CD4-positive, alpha-beta T cell treated with Interleukin-4 for 1 hour (primary cell): ENCODE measurements at regions not wholly inside any gene's neighbourhood (a gene's known extent, or its start where the extent isn't known, plus 50 kb on each side); places are given as distances from the start of the nearest gene placed in this dataset.
A peak's percentile ranks its signal among the peaks of the same experiment; 100 is the strongest.
"Not testable (repeated sequence)": the region's sequence is repeated elsewhere in the genome, so short reads cannot be mapped to it uniquely, and the experiment has no call there.

Experiments used
- DNase-seq, 2 donors: peaks; one replicate each; pipeline ENCODE4 v3.0.0-alpha.2; 2020 to 2022

DNA sequence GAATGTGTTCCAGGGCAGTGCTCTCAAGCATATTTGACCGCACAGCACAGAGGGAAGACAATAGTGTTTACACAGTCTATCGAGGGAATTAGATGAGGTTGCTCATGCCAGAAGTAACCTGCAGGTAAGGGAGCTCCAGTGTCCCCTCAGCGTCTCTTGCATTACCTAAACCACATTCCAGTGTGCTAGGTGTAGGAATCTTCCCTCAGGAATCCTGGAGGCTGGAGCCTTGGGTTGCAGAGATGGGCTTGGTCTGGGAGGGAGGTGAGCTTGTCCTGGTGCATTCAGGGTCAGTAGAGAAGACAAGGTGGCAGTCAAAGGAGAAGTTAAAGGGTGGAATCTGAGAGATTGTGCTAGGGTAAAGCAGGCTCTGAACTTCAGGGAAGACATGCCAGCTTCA is 56.3 kb downstream of the SOX14 start:
- no peak for DNase-seq

DNA sequence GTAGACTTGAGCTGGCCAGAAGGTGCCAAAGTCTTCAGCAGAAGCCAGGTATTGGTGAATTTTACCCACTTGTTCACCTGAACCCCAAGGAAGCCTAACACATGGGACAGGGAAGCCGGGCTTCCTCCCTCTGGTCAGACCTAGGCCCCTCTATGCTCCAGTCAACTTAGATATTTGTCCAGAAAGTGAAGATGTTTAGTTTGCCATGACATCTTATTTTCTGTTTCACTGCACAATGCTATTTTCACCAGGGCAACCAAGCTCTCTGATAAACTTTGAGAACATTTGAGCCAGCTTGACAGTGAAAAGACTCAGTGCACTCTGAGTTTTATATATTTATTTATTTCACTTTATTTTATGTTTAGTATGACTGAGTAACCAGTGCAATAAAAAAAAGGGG is 71.0 kb downstream of the SOX14 start:
- no peak for DNase-seq

DNA sequence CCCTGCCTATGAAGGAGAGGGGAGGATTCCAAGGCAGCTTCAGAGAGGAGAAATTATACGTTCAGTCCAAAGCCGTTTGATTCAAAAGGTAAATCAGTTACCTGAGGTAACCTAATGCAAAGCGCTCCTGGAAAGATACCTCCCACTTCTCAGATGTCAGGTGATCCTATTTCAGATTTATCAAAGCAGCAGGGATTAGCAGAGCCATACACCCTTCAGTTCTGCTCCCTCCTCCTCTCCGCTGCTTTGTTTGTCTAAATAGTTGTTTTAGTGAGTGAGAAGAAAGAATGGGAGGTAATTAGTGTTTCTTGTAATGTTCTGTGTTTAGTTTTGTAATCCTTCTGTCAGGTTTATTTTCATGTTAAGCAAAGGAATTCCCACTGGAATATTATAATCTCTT is 81.1 kb downstream of the SOX14 start:
- DNase-seq = no peak

DNA sequence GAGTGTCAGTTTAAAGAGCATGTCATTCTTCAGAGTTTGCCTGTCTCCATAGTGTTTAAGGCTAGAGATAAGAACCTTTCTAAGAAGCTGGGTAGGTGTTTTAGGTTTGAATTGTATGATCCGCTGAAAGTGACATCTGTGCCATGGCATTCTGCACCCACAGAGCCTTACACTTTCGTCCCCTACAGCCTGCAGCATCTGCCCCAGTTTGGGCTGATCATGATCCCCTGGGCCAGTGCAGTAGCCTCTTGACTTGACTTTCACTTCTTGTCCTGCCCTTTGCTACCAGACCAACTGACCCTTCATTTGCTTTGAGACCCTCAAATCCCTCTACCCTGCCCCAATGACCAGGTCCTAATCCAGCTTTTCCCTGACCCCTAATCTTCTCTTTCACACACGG is 81.6 kb downstream of the SOX14 start:
- DNase-seq = no peak

- no peak for DNase-seq
Measured at GRCh38 chr3:137852391-137852830, 88.3 kb downstream of the SOX14 start.

DNA sequence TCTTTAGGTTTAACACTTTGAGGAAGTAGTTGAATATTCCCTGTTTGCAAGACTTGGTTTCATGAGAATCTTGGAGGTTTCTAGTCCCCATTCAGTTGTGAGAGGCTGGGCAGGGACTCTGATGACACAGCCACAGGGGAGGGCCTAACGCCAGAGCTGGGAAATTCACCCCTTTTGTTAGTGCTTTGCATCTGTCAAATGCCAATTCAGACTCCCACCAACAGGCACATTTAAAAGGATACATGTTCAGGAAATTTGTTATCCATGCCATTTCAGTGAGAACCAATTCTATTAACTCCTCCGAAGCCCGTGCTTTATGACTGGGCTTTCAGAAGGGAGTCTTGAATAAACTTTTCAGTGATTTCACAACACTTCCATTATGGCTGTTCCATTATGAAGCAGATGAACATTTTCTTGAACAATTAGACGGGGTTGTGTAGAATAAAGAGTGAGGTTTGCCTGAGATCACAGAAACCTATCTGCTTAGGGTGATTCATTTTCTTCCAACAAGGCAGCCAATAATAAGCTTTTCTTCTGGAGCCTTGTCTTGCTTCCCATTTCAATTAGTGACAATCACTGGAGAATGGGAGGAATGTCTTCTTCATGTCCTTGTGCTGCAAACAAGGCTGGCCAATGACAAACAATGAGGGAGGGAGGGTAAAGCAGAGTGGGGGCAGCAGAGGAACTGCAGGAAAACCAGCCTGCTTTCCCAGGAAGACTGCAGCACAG is 90.6 kb downstream of the SOX14 start:
- no peak for DNase-seq

DNA sequence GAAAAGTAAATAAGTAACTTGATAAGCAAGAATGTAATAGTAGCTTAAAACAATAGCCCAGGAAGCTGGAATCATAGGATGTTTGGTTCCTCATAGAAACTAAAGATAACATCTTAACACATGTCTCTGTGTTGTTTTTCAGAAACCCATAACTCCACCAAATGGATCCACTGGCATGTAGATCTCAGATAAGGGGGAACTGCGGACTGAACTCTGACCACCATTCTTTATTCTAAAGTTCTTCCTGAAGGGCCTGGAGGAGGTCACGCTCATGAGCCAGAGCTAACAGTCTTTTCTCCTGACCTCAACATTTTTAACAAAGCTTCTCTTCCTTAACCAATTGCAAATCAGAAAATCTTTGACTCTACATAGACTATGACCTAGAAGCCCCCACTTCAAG is 101.9 kb downstream of the SOX14 start:
- no peak for DNase-seq

GRCh38 chr3:137866933-137867332 is 102.8 kb downstream of the SOX14 start:
- DNase-seq = no peak

- no peak for DNase-seq
Measured at GRCh38 chr3:137867611-137868010, 103.5 kb downstream of the SOX14 start.

GRCh38 chr3:137869022-137869421 is 104.9 kb downstream of the SOX14 start:
- no peak for DNase-seq

DNA sequence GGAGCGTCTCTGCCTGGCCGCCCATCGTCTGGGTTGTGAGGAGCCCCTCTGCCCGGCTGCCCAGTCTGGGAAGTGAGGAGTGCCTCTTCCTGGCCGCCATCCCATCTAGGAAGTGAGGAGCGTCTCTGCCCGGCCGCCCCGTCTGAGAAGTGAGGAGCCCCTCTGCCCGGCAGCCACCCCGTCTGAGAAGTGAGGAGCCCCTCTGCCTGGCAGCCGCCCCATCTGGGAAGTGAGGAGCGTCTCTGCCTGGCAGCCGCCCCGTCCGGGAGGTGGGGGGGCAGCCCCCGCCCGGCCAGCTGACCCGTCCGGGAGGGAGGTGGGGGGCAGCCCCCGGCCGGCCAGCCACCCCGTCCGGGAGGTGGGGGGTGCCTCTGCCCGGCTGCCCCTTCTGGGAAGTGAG is 108.5 kb downstream of the SOX14 start:
- not testable (repeated sequence) for DNase-seq

GRCh38 chr3:137896842-137897241 is 113.1 kb upstream of the CLDN18 start:
- DNase-seq = not testable (repeated sequence)

DNA sequence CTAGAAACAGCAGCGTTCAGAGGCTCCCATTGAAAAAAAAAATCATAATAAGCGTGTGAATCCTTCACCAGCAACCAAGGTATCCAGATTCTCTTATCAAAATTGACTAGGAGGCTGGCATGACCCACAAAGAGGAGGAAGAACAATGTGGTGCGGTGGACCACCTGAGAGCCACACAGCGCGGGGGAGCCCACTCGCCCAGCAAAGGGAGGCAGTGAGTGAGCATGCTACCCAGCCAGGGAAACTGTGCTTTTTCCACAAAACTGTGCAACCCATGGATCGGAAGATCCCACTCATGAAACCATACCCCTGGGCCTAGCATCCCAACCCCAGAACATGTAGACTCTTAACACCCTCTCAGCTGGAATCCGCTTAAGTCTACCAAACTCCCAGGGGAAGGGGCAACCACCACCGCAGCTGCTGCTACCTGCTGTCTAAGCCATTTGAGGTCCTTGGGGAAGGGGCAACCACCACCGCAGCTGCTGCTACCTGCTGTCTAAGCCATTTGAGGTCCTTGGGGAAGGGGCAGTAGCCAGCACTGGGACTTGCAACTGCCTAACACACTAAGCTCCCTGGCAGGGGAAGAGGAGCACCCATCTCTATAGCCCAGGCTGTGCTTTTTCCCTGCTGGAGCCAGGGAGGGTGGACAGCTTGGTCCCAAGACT is 102.8 kb upstream of the CLDN18 start:
- DNase-seq = no peak

- DNase-seq = no peak
Measured at GRCh38 chr3:137924628-137925027, 85.3 kb upstream of the CLDN18 start.

- no peak for DNase-seq
Measured at GRCh38 chr3:137925080-137925479, 84.9 kb upstream of the CLDN18 start.

GRCh38 chr3:137926991-137927390 is 83.0 kb upstream of the CLDN18 start:
- no peak for DNase-seq

DNA sequence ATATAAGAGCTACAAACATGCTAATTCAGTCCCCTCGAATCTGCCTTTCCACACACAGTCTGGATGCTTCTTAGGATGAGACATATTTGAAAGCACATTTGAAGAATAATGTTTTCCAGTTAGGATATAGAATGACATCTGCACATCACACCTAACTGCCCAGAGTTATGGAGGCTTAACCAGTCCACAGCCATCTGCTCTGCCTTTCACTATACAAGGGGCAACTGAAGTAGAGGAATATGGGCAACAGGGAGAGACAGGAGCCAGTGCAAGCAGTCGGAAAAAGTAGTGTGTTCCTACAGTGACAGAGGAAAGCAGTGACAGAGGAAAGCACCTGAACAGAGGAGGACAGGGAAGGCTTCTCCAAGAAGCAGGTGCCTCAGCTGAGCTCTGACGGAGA is 79.0 kb upstream of the CLDN18 start:
- DNase-seq = no peak

GRCh38 chr3:137938876-137939275 is 71.1 kb upstream of the CLDN18 start:
- DNase-seq = no peak

- DNase-seq = no peak
Measured at GRCh38 chr3:137944593-137944992, 65.4 kb upstream of the CLDN18 start.

GRCh38 chr3:137946356-137946973 is 63.5 kb upstream of the CLDN18 start:
- DNase-seq = peak; percentile 18 to 61

GRCh38 chr3:137947117-137947516 is 62.8 kb upstream of the CLDN18 start:
- no peak for DNase-seq

- no peak for DNase-seq
Measured at GRCh38 chr3:137948400-137949072, 61.4 kb upstream of the CLDN18 start.

DNA sequence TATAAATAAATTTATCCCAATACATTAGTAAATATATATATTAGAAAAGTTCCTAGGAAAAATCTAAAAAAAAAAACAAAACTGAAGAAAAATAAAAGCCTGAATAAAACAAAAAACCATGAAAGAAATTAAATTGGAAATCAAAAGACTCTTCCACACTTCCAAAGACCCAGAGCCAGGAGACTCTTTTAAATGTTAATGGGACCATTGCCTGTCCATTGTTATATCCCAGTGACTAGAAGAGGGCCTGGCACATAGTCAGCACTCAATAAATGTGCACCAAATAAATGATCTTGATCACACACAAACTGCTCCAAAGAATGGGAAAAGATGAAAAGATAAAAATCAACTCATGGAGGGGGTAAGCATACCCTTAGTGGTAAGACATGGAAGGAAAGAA is 51.3 kb upstream of the CLDN18 start:
- DNase-seq = no peak
